ENCODE measurements at regions not wholly inside any gene's neighbourhood (a gene's known extent, or its start where the extent isn't known, plus 50 kb on each side); places are given as distances from the start of the nearest gene placed in this dataset.

DNA sequence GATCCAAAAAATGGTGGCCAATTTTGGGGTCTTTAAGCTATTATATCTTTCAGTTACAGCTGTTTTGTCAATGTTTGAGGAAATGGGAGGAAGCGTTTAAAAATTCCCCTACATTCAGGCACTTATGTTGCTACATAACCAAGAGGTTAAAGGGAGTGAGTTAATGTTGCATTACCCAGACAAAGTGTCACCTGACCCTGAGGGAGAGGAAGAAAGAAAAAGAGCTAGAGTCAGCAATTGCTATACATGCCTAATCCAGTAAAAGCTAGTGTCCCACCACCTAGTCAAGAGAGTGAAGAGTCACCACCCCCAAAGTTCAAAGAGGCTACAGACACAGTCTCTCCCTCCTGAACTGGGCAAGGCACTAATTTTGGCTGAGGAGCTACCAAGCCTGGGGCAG, 69.5 kb upstream of the ZNF92 start:
- TF ChIP-seq POLR2AphosphoS5 (IDR thresholded peaks at IDR 0.05; ENCODE audit: low read depth, low read length): no peak
- TF ChIP-seq TAF1 (IDR thresholded peaks at IDR 0.05; ENCODE audit: borderline replicate concordance, insufficient read depth, low read length): no peak
- TF ChIP-seq SIN3A (IDR thresholded peaks at IDR 0.05; ENCODE audit: borderline replicate concordance, insufficient read depth, low read length): no peak
- TF ChIP-seq, protein P1, sequence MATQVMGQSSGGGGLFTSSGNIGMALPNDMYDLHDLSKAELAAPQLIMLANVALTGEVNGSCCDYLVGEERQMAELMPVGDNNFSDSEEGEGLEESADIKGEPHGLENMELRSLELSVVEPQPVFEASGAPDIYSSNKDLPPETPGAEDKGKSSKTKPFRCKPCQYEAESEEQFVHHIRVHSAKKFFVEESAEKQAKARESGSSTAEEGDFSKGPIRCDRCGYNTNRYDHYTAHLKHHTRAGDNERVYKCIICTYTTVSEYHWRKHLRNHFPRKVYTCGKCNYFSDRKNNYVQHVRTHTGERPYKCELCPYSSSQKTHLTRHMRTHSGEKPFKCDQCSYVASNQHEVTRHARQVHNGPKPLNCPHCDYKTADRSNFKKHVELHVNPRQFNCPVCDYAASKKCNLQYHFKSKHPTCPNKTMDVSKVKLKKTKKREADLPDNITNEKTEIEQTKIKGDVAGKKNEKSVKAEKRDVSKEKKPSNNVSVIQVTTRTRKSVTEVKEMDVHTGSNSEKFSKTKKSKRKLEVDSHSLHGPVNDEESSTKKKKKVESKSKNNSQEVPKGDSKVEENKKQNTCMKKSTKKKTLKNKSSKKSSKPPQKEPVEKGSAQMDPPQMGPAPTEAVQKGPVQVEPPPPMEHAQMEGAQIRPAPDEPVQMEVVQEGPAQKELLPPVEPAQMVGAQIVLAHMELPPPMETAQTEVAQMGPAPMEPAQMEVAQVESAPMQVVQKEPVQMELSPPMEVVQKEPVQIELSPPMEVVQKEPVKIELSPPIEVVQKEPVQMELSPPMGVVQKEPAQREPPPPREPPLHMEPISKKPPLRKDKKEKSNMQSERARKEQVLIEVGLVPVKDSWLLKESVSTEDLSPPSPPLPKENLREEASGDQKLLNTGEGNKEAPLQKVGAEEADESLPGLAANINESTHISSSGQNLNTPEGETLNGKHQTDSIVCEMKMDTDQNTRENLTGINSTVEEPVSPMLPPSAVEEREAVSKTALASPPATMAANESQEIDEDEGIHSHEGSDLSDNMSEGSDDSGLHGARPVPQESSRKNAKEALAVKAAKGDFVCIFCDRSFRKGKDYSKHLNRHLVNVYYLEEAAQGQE (IDR thresholded peaks at IDR 0.05; ENCODE audit: insufficient read depth in 1 of 2, low read depth in 2 of 2, low read length in 2 of 2): no peak
- no peak for TF ChIP-seq FOXP2 (optimal IDR thresholded peaks at IDR 0.05; ENCODE audit: borderline replicate concordance, extremely low read depth, extremely low read length, insufficient read depth)

- TF ChIP-seq, protein P1 (IDR thresholded peaks at IDR 0.05; ENCODE audit: insufficient read depth in 1 of 2, low read depth in 2 of 2, low read length in 2 of 2): no peak
- TF ChIP-seq FOXP2 (optimal IDR thresholded peaks at IDR 0.05; ENCODE audit: borderline replicate concordance, extremely low read depth, extremely low read length, insufficient read depth) (no peak), SIN3A (IDR thresholded peaks at IDR 0.05; ENCODE audit: borderline replicate concordance, insufficient read depth, low read length) (no peak), TAF1 (IDR thresholded peaks at IDR 0.05; ENCODE audit: borderline replicate concordance, insufficient read depth, low read length) (no peak), POLR2AphosphoS5 (IDR thresholded peaks at IDR 0.05; ENCODE audit: low read depth, low read length) (no peak)
These were observed 70.8 kb upstream of the ZNF92 start for GRCh38 chr7:65302883-65303282.

DNA sequence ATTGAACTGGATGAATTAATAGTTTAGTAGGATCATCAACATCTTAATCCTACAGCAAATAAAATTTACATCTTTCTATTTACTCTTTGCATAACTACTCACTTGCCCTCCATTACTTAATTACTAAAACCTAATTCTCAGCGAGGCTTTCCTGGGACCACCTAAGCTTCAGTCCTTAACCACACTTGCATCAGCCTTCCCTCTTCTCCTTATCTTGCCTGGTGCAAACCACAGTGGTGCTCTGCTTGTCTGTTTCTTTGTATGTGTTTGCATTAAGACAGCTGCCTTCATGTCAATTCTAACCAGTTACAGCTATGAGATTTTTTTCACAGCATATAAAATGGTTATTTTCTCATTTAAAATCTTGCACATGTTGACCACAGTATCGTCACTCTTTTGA, 72.6 kb upstream of the ZNF92 start:
- TF ChIP-seq, protein P1 (IDR thresholded peaks at IDR 0.05; ENCODE audit: insufficient read depth in 1 of 2, low read depth in 2 of 2, low read length in 2 of 2): no peak
- TF ChIP-seq POLR2AphosphoS5 (IDR thresholded peaks at IDR 0.05; ENCODE audit: low read depth, low read length): no peak

- TF ChIP-seq FOXP2 (optimal IDR thresholded peaks at IDR 0.05; ENCODE audit: borderline replicate concordance, extremely low read depth, extremely low read length, insufficient read depth): no peak
- TF ChIP-seq POLR2AphosphoS5 (IDR thresholded peaks at IDR 0.05; ENCODE audit: low read depth, low read length): no peak
- no peak for TF ChIP-seq SIN3A (IDR thresholded peaks at IDR 0.05; ENCODE audit: borderline replicate concordance, insufficient read depth, low read length)
- TF ChIP-seq, protein P1 (IDR thresholded peaks at IDR 0.05; ENCODE audit: insufficient read depth in 1 of 2, low read depth in 2 of 2, low read length in 2 of 2): no peak
- TF ChIP-seq TAF1 (IDR thresholded peaks at IDR 0.05; ENCODE audit: borderline replicate concordance, insufficient read depth, low read length): no peak
These were observed 78.2 kb upstream of the ZNF92 start for GRCh38 chr7:65295409-65295808.

GRCh38 chr7:65287023-65287422, 86.6 kb upstream of the ZNF92 start:
- TF ChIP-seq TAF1 (IDR thresholded peaks at IDR 0.05; ENCODE audit: borderline replicate concordance, insufficient read depth, low read length) (no peak), FOXP2 (optimal IDR thresholded peaks at IDR 0.05; ENCODE audit: borderline replicate concordance, extremely low read depth, extremely low read length, insufficient read depth) (no peak), POLR2AphosphoS5 (IDR thresholded peaks at IDR 0.05; ENCODE audit: low read depth, low read length) (no peak)
- TF ChIP-seq, protein P1 (IDR thresholded peaks at IDR 0.05; ENCODE audit: insufficient read depth in 1 of 2, low read depth in 2 of 2, low read length in 2 of 2): no peak

Measured in PFSK-1 (cell line).